ENCODE measurements at regions not wholly inside any gene's neighbourhood (a gene's known extent, or its start where the extent isn't known, plus 50 kb on each side); places are given as distances from the start of the nearest gene placed in this dataset.

DNA sequence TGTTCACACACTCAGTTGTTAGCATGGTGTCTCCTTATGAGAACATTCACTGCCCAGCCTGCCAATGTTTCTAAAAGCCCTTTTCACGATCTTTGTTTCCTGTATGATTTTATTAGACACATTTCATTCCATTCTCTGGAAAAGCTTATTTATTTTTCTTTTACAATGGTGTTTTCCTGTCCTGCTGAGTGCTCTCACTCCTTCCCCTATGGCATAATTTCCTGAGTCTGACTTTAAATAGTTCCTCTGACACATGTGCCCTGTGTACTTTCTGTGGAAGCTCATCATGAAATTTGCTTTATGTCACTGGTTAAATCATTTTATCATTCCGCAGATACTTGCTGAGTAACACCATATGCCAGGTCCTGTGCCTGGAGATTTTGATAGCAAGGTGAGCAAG, 612.0 kb downstream of the FLRT2 start:
- no peak for TF ChIP-seq POLR2A (IDR thresholded peaks at IDR 0.05)
- TF ChIP-seq, protein P1, sequence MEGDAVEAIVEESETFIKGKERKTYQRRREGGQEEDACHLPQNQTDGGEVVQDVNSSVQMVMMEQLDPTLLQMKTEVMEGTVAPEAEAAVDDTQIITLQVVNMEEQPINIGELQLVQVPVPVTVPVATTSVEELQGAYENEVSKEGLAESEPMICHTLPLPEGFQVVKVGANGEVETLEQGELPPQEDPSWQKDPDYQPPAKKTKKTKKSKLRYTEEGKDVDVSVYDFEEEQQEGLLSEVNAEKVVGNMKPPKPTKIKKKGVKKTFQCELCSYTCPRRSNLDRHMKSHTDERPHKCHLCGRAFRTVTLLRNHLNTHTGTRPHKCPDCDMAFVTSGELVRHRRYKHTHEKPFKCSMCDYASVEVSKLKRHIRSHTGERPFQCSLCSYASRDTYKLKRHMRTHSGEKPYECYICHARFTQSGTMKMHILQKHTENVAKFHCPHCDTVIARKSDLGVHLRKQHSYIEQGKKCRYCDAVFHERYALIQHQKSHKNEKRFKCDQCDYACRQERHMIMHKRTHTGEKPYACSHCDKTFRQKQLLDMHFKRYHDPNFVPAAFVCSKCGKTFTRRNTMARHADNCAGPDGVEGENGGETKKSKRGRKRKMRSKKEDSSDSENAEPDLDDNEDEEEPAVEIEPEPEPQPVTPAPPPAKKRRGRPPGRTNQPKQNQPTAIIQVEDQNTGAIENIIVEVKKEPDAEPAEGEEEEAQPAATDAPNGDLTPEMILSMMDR (IDR thresholded peaks at IDR 0.05), result no peak

Measured in body of pancreas (tissue), 4 donors.